CD14-positive monocyte (primary cell): ENCODE measurements at regions not wholly inside any gene's neighbourhood (a gene's known extent, or its start where the extent isn't known, plus 50 kb on each side); places are given as distances from the start of the nearest gene placed in this dataset.

ENCODE experiments used
- DNase-seq, 3 donors: peaks; one replicate each; pipeline ENCODE4 v3.0.0-alpha.2; 2011 to 2022
- H2AFZ ChIP-seq: 2 replicates; pipeline ENCODE4 v1.6.0; 2012; ENCODE audit warnings: mild to moderate bottlenecking, low read depth, low read length, inconsistent platforms; ENCODE audit not compliant: insufficient read depth, poor library complexity, severe bottlenecking
- H3K27ac ChIP-seq, 2 donors: 1 replicate in 1 of 2; 2 replicates in 1 of 2; pipeline ENCODE4 v1.5.1; 2012 to 2013; ENCODE audit warnings: low read length in 2 of 2, control low read depth in 1 of 2, inconsistent platforms in 1 of 2, low read depth in 1 of 2, mild to moderate bottlenecking in 1 of 2
- H3K27me3 ChIP-seq, 2 donors: one replicate each; pipeline versions ENCODE4 v1.6.0 to v1.6.1; 2011 to 2013; ENCODE audit warnings: low read length in 2 of 2; ENCODE audit not compliant: control insufficient read depth in 2 of 2, insufficient read depth in 2 of 2
- H3K36me3 ChIP-seq, 2 donors: replicated peaks in 1 of 2; 1 replicate in 1 of 2; 2 replicates in 1 of 2; pipeline versions ENCODE4 v1.5.1 to v1.6.1; 2012 to 2013; ENCODE audit warnings: low read length in 2 of 2, control low read depth in 1 of 2, inconsistent platforms in 1 of 2, mild to moderate bottlenecking in 1 of 2; ENCODE audit not compliant: insufficient read depth in 2 of 2, control insufficient read depth in 1 of 2
- H3K4me1 ChIP-seq, 2 donors: 1 replicate in 1 of 2; 2 replicates in 1 of 2; pipeline versions ENCODE4 v1.5.1 to v1.6.1; 2012 to 2013; ENCODE audit warnings: low read length in 2 of 2, control low read depth in 1 of 2, inconsistent platforms in 1 of 2, mild to moderate bottlenecking in 1 of 2, moderate library complexity in 1 of 2; ENCODE audit not compliant: insufficient read depth in 2 of 2, control insufficient read depth in 1 of 2
- H3K4me2 ChIP-seq: replicated peaks from 2 replicates; pipeline ENCODE3; 2012; ENCODE audit warnings: low read length, moderate library complexity, mild to moderate bottlenecking; ENCODE audit not compliant: poor library complexity, severe bottlenecking; ENCODE audit errors: extremely low read depth
- H3K4me3 ChIP-seq, 3 experiments: fragments of 200-600 bp in 1 of 3; sonication (generic) in 1 of 3; replicated peaks in 1 of 3; 1 replicate in 2 of 3; 2 replicates in 1 of 3; pipeline ENCODE4 v1.5.1; 2011 to 2013; ENCODE audit warnings: low read length in 3 of 3, mild to moderate bottlenecking in 3 of 3, control low read depth in 2 of 3, low read depth in 2 of 3, inconsistent platforms in 1 of 3, moderate library complexity in 1 of 3
- H3K79me2 ChIP-seq: 2 replicates; pipeline ENCODE4 v1.6.0; 2012; ENCODE audit warnings: mild to moderate bottlenecking, control low read depth, inconsistent platforms, low read length, moderate library complexity; ENCODE audit not compliant: insufficient read depth
- H3K9ac ChIP-seq: 2 replicates; pipeline ENCODE4 v1.6.0; 2017; ENCODE audit warnings: low read length, mild to moderate bottlenecking; ENCODE audit not compliant: insufficient read depth, poor library complexity, severe bottlenecking
- H3K9me3 ChIP-seq, 2 donors: replicated peaks in 1 of 2; 1 replicate in 1 of 2; 2 replicates in 1 of 2; pipeline versions ENCODE4 v1.5.1 to v1.6.1; 2012 to 2013; ENCODE audit warnings: low read length in 2 of 2, control low read depth in 1 of 2; ENCODE audit not compliant: control insufficient read depth in 1 of 2, insufficient read depth in 1 of 2
- H4K20me1 ChIP-seq: 2 replicates; pipeline ENCODE4 v1.6.0; 2012; ENCODE audit warnings: mild to moderate bottlenecking, low read length, control low read depth, moderate library complexity; ENCODE audit not compliant: insufficient read depth
- H3K27ac Mint-ChIP-seq, 7 donors: one replicate each; pipeline ENCODE4 v1.8.0; 2020; ENCODE audit warnings: mild to moderate bottlenecking in 7 of 7, mixed read lengths in 7 of 7, moderate library complexity in 6 of 7, inconsistent platforms in 2 of 7
- H3K27me3 Mint-ChIP-seq, 3 donors: one replicate each; pipeline ENCODE4 v1.8.0; 2021 to 2022; ENCODE audit warnings: low read depth in 3 of 3, mild to moderate bottlenecking in 3 of 3, mixed read lengths in 3 of 3, moderate library complexity in 3 of 3, inconsistent platforms in 1 of 3
- H3K36me3 Mint-ChIP-seq, 2 donors: one replicate each; pipeline ENCODE4 v1.8.0; 2020; ENCODE audit warnings: mixed read lengths in 2 of 2, inconsistent platforms in 1 of 2, mild to moderate bottlenecking in 1 of 2
- H3K4me1 Mint-ChIP-seq: one replicate; pipeline ENCODE4 v1.8.0; 2020; ENCODE audit warnings: mild to moderate bottlenecking, mixed read lengths
- H3K4me3 Mint-ChIP-seq, 2 donors: one replicate each; pipeline ENCODE4 v1.8.0; 2020; ENCODE audit warnings: mild to moderate bottlenecking in 2 of 2, mixed read lengths in 2 of 2, moderate library complexity in 1 of 2
- H3K9me3 Mint-ChIP-seq, 7 donors: one replicate each; pipeline ENCODE4 v1.8.0; 2020 to 2022; ENCODE audit warnings: mixed read lengths in 7 of 7, mild to moderate bottlenecking in 6 of 7, moderate library complexity in 6 of 7, inconsistent platforms in 2 of 7
- CTCF ChIP-seq: fragments of 200-600 bp; IDR thresholded peaks from one replicate; pipeline ENCODE4 v1.8.0; 2022; ENCODE audit warnings: antibody characterized with exemption, mild to moderate bottlenecking
- WGBS: methylation state at CpG from one replicate; pipeline ENCODE4 v1.1.5; 2013; ENCODE audit warnings: missing lambda C conversion rate; ENCODE audit not compliant: insufficient coverage; 5-methylcytosine and 5-hydroxymethylcytosine counted together
- intact Hi-C, 2 donors: fragments of 100-400 bp; cut with micrococcal nuclease; formaldehyde crosslinking; loops; one replicate each; pipeline versions ENCODE4 v1.15.0 to v1.15.1; 2023

- no peak overlapping the region for H3K27ac ChIP-seq
- H3K27me3 Mint-ChIP-seq: no peaks in the 10 kb centered on the region
- intact Hi-C loops: no loop called here
These were observed 760.4 kb upstream of the PABPC4L start for GRCh38 chr4:134961963-134962362.

GRCh38 chr4:134958862-134959261 is 757.3 kb upstream of the PABPC4L start:
- H3K36me3 ChIP-seq: no peaks in the 10 kb centered on the region
- Mint-ChIP-seq H3K27ac (no peak overlapping the region), H3K36me3 (no peaks in the 10 kb centered on the region), H3K4me1 (no peaks in the 10 kb centered on the region), H3K4me3 (no peak overlapping the region), H3K9me3 (peaks cover 0 to 4% (median 2%) of the 10 kb centered on the region in 7 donors), H3K27me3 (no peaks in the 10 kb centered on the region)
- H2AFZ ChIP-seq: no peak overlapping the region
- H3K27ac ChIP-seq: no peak overlapping the region
- WGBS: 80% methylated on average over 1 of the region's 1 CpG
- H3K79me2 ChIP-seq: no peaks in the 10 kb centered on the region
- H3K4me2 ChIP-seq: no peak overlapping the region
- TF ChIP-seq CTCF: no peak
- H3K9me3 ChIP-seq: no peaks in the 10 kb centered on the region
- H3K4me3 ChIP-seq: no peak overlapping the region
- no peaks in the 10 kb centered on the region for H3K4me1 ChIP-seq
- intact Hi-C loops: no loop called here
- no peak for DNase-seq
- H3K9ac ChIP-seq: no peak overlapping the region
- no peaks in the 10 kb centered on the region for H4K20me1 ChIP-seq
- no peaks in the 10 kb centered on the region for H3K27me3 ChIP-seq

More at GRCh38 chr4:134961963-134962362, 760.4 kb upstream of the PABPC4L start:
- Histone ChIP-seq H3K9me3 (peaks cover 6 to 7% of the 10 kb centered on the region in 2 donors), H3K4me2 (no peak overlapping the region), H3K4me3 (no peak overlapping the region), H3K36me3 (no peaks in the 10 kb centered on the region), H3K4me1 (no peaks in the 10 kb centered on the region), H2AFZ (no peak overlapping the region), H4K20me1 (no peaks in the 10 kb centered on the region), H3K9ac (no peak overlapping the region), H3K27me3 (no peaks in the 10 kb centered on the region), H3K79me2 (no peaks in the 10 kb centered on the region)
- WGBS: 57% methylated on average over 3 of the region's 3 CpGs
- Mint-ChIP-seq H3K4me1 (no peaks in the 10 kb centered on the region), H3K4me3 (no peak overlapping the region), H3K27ac (no peak overlapping the region), H3K9me3 (peaks cover 0 to 5% (median 0%) of the 10 kb centered on the region in 7 donors), H3K36me3 (no peaks in the 10 kb centered on the region)
- TF ChIP-seq CTCF: no peak
- no peak for DNase-seq
